ENCODE measurements at regions not wholly inside any gene's neighbourhood (a gene's known extent, or its start where the extent isn't known, plus 50 kb on each side); places are given as distances from the start of the nearest gene placed in this dataset.

DNA sequence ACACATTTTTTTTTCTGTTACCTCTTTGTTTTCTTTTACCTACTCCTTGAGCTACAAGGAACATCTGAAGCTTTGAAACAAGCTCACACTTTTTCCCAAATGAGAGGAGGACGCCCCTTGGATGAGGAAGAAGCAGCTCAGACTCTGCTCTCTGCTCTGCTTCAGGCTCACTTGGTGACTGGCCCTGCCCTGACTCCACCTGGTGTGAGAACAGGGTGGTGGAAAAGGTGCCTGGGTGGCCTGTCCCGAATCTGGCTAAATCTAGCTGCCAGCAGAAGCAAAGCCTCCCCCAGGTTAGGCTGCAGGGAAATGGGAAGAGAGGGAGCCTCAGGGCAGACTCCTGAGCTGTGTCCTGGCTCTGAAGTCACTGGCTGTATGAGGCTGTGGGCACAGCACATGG, 68.0 kb upstream of the CEACAM8 start:
- H3K4me3 ChIP-seq (ENCODE audit: low read depth, low read length), result no peak overlapping the region
- no peak overlapping the region for H3K4me3 Mint-ChIP-seq
- peaks cover 22% of the 10 kb centered on the region for H3K27me3 Mint-ChIP-seq
- peaks cover 0 to 23% (median 4%) of the 10 kb centered on the region in 7 donors for H3K9me3 Mint-ChIP-seq
- ATAC-seq (ENCODE audit: low read depth in 2 of 2) (no peak), DNase-seq (no peak)
- no peaks in the 10 kb centered on the region for H3K36me3 Mint-ChIP-seq
- peaks cover 14% of the 10 kb centered on the region for H3K27me3 ChIP-seq (ENCODE audit: control insufficient read depth, insufficient read depth, low read length)
- no peaks in the 10 kb centered on the region for H3K36me3 ChIP-seq (ENCODE audit: control insufficient read depth, insufficient read depth, low read length)
- H3K27ac ChIP-seq (ENCODE audit: insufficient read depth, low read length, poor library complexity, severe bottlenecking), result no peak overlapping the region
- no peaks in the 10 kb centered on the region for H3K4me1 Mint-ChIP-seq
- no peak overlapping the region for H3K27ac Mint-ChIP-seq
- H3K9me3 ChIP-seq (ENCODE audit: control insufficient read depth in 2 of 2, low read length in 2 of 2), result peaks cover 6 to 8% of the 10 kb centered on the region in 2 experiments
- no peaks in the 10 kb centered on the region for H3K4me1 ChIP-seq (ENCODE audit: control insufficient read depth, insufficient read depth, low read length, poor library complexity, severe bottlenecking)

- Histone ChIP-seq H3K4me1 (ENCODE audit: control insufficient read depth, insufficient read depth, low read length, poor library complexity, severe bottlenecking) (no peaks in the 10 kb centered on the region), H3K27me3 (ENCODE audit: control insufficient read depth, insufficient read depth, low read length) (peaks cover 10% of the 10 kb centered on the region), H3K4me3 (ENCODE audit: low read depth, low read length) (no peak overlapping the region), H3K9me3 (ENCODE audit: control insufficient read depth in 2 of 2, low read length in 2 of 2) (peaks cover 6 to 8% of the 10 kb centered on the region in 2 experiments), H3K27ac (ENCODE audit: insufficient read depth, low read length, poor library complexity, severe bottlenecking) (no peak overlapping the region), H3K36me3 (ENCODE audit: control insufficient read depth, insufficient read depth, low read length) (no peaks in the 10 kb centered on the region)
- no peak overlapping the region for H3K27ac Mint-ChIP-seq
- H3K4me1 Mint-ChIP-seq, result no peaks in the 10 kb centered on the region
- H3K9me3 Mint-ChIP-seq, result peaks cover 0 to 23% (median 4%) of the 10 kb centered on the region in 7 donors
- peaks cover 15% of the 10 kb centered on the region for H3K27me3 Mint-ChIP-seq
- H3K4me3 Mint-ChIP-seq, result no peak overlapping the region
- ATAC-seq (ENCODE audit: low read depth in 2 of 2), result no peak
- H3K36me3 Mint-ChIP-seq, result no peaks in the 10 kb centered on the region
- DNase-seq, result no peak
Observed at GRCh38 chr19:42660353-42660752, 65.6 kb upstream of the CEACAM8 start.

DNA sequence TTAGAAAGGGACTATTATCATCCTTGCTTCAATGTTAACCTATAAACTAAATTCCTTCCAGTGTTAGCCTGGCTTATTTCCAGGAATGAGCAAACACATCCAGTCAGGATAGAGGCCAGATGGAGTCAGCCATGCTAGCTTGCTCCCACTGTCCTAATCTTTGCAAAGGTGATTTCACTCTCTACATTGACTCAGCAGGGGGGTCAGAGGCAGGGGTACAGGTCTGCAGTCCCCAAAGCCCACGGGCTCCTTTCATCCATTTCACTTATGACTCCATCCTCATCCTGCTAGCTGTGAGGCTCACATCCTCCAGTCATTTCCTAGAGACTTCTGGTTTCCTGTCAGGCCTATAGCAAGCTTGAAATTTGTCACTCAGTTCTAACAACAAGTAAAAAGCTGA, 63.4 kb upstream of the CEACAM8 start:
- DNase-seq (no peak), ATAC-seq (ENCODE audit: low read depth in 2 of 2) (no peak)
- H3K27ac Mint-ChIP-seq, result no peak overlapping the region
- Histone ChIP-seq H3K9me3 (ENCODE audit: control insufficient read depth in 2 of 2, low read length in 2 of 2) (peaks cover 6 to 8% of the 10 kb centered on the region in 2 experiments), H3K36me3 (ENCODE audit: control insufficient read depth, insufficient read depth, low read length) (no peaks in the 10 kb centered on the region), H3K27me3 (ENCODE audit: control insufficient read depth, insufficient read depth, low read length) (peaks cover 6% of the 10 kb centered on the region), H3K4me1 (ENCODE audit: control insufficient read depth, insufficient read depth, low read length, poor library complexity, severe bottlenecking) (no peaks in the 10 kb centered on the region), H3K27ac (ENCODE audit: insufficient read depth, low read length, poor library complexity, severe bottlenecking) (no peak overlapping the region), H3K4me3 (ENCODE audit: low read depth, low read length) (no peak overlapping the region)
- H3K4me1 Mint-ChIP-seq, result no peaks in the 10 kb centered on the region
- peaks cover 0 to 23% (median 4%) of the 10 kb centered on the region in 7 donors for H3K9me3 Mint-ChIP-seq
- H3K27me3 Mint-ChIP-seq, result peaks cover 15% of the 10 kb centered on the region
- no peaks in the 10 kb centered on the region for H3K36me3 Mint-ChIP-seq
- H3K4me3 Mint-ChIP-seq, result no peak overlapping the region

DNA sequence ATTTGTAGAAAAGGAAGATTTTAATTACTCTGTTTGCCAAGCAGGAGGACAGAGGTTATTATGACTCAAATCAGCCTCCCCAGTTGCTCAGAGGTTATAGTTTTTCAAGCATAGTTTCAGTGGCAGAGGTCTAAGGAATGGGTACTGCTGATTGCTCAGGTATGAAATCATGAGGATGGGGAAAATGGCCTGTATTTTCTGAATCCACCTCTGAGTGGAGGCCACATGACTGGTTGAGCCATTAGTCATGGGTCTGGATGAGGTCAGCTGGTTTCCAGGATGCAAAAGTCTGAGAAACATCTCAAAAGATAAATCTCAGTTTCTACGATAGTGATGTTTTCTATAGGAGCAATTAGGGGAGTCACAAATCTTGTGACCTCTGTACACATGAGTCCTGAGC, 62.8 kb upstream of the CEACAM8 start:
- H3K4me3 ChIP-seq (ENCODE audit: low read depth, low read length), result no peak overlapping the region
- H3K27ac Mint-ChIP-seq, result no peak overlapping the region
- H3K36me3 ChIP-seq (ENCODE audit: control insufficient read depth, insufficient read depth, low read length), result no peaks in the 10 kb centered on the region
- peaks cover 8% of the 10 kb centered on the region for H3K27me3 ChIP-seq (ENCODE audit: control insufficient read depth, insufficient read depth, low read length)
- H3K4me1 ChIP-seq (ENCODE audit: control insufficient read depth, insufficient read depth, low read length, poor library complexity, severe bottlenecking), result no peaks in the 10 kb centered on the region
- H3K9me3 Mint-ChIP-seq, result peaks cover 0 to 23% (median 4%) of the 10 kb centered on the region in 7 donors
- peaks cover 6 to 8% of the 10 kb centered on the region in 2 experiments for H3K9me3 ChIP-seq (ENCODE audit: control insufficient read depth in 2 of 2, low read length in 2 of 2)
- no peak overlapping the region for H3K27ac ChIP-seq (ENCODE audit: insufficient read depth, low read length, poor library complexity, severe bottlenecking)
- H3K4me3 Mint-ChIP-seq, result no peak overlapping the region
- H3K4me1 Mint-ChIP-seq, result no peaks in the 10 kb centered on the region
- ATAC-seq (ENCODE audit: low read depth in 2 of 2), result no peak
- peaks cover 18% of the 10 kb centered on the region for H3K27me3 Mint-ChIP-seq
- no peaks in the 10 kb centered on the region for H3K36me3 Mint-ChIP-seq
- DNase-seq, result no peak

DNA sequence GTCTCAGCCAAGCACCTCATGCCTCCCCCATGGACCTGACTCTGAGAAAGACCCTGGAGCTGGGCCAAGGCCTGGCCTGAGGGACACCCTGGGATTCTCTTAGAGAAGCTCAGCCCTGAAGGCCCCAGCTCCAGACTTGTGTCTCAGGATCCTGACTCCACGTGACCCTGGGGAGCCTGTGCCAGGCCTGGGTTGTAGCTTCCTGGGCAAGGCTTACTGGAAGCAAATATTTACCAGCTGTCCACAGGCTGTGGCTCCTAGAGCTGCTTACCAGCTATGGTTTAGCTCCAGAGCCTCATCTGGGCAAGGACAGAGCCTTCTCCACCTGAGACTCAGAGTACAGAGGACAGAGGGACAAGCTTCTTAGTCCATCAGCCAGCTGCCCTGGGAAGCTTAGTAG, 61.0 kb upstream of the CEACAM8 start:
- Histone ChIP-seq H3K4me3 (ENCODE audit: low read depth, low read length) (no peak overlapping the region), H3K4me1 (ENCODE audit: control insufficient read depth, insufficient read depth, low read length, poor library complexity, severe bottlenecking) (no peaks in the 10 kb centered on the region), H3K9me3 (ENCODE audit: control insufficient read depth in 2 of 2, low read length in 2 of 2) (peaks cover 6 to 8% of the 10 kb centered on the region in 2 experiments), H3K27me3 (ENCODE audit: control insufficient read depth, insufficient read depth, low read length) (peaks cover 8% of the 10 kb centered on the region), H3K27ac (ENCODE audit: insufficient read depth, low read length, poor library complexity, severe bottlenecking) (no peak overlapping the region), H3K36me3 (ENCODE audit: control insufficient read depth, insufficient read depth, low read length) (no peaks in the 10 kb centered on the region)
- peaks cover 0 to 21% (median 4%) of the 10 kb centered on the region in 7 donors for H3K9me3 Mint-ChIP-seq
- H3K36me3 Mint-ChIP-seq, result no peaks in the 10 kb centered on the region
- no peak overlapping the region for H3K27ac Mint-ChIP-seq
- ATAC-seq (ENCODE audit: low read depth in 2 of 2) (no peak), DNase-seq (no peak)
- H3K4me3 Mint-ChIP-seq, result no peak overlapping the region
- H3K27me3 Mint-ChIP-seq, result peaks cover 21% of the 10 kb centered on the region
- no peaks in the 10 kb centered on the region for H3K4me1 Mint-ChIP-seq

- Histone ChIP-seq H3K4me1 (ENCODE audit: control insufficient read depth, insufficient read depth, low read length, poor library complexity, severe bottlenecking) (no peaks in the 10 kb centered on the region), H3K27ac (ENCODE audit: insufficient read depth, low read length, poor library complexity, severe bottlenecking) (no peak overlapping the region), H3K4me3 (ENCODE audit: low read depth, low read length) (no peak overlapping the region), H3K36me3 (ENCODE audit: control insufficient read depth, insufficient read depth, low read length) (no peaks in the 10 kb centered on the region), H3K27me3 (ENCODE audit: control insufficient read depth, insufficient read depth, low read length) (peaks cover 9% of the 10 kb centered on the region), H3K9me3 (ENCODE audit: control insufficient read depth in 2 of 2, low read length in 2 of 2) (peaks cover 0 to 1% of the 10 kb centered on the region in 2 experiments)
- DNase-seq (no peak), ATAC-seq (ENCODE audit: low read depth in 2 of 2) (no peak)
- Mint-ChIP-seq H3K4me3 (no peak overlapping the region), H3K36me3 (no peaks in the 10 kb centered on the region), H3K4me1 (no peaks in the 10 kb centered on the region), H3K27me3 (peaks cover 22% of the 10 kb centered on the region), H3K27ac (peak overlapping the region in 1 of 3 donors; percentile 42), H3K9me3 (peaks cover 0 to 3% (median 0%) of the 10 kb centered on the region in 7 donors)
Observed at GRCh38 chr19:42653841-42654240, 59.1 kb upstream of the CEACAM8 start.

DNA sequence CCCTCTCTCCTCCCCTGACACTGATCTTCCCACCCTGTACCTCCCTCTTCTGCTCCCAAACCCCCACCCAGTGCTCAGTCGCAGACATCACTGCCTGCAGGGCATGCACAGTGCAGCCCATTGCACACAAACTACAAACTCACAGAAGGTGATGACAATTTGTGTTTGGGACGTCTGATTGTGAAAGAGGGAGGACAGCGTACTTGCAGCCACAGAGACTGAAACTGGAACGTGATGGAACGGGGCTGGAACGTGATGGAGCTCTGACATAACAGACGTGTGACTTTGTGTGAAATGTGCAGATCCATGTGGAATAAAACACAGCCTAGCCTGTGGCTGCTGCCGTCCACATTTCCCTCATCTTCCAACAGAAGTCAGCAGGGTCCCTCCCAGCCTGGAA, 57.3 kb upstream of the CEACAM8 start:
- H3K9me3 ChIP-seq (ENCODE audit: control insufficient read depth in 2 of 2, low read length in 2 of 2), result no peaks in the 10 kb centered on the region
- H3K27me3 ChIP-seq (ENCODE audit: control insufficient read depth, insufficient read depth, low read length), result peaks cover 13% of the 10 kb centered on the region
- Mint-ChIP-seq H3K4me1 (no peaks in the 10 kb centered on the region), H3K36me3 (no peaks in the 10 kb centered on the region), H3K27me3 (peaks cover 21% of the 10 kb centered on the region), H3K4me3 (no peak overlapping the region), H3K9me3 (no peaks in the 10 kb centered on the region), H3K27ac (no peak overlapping the region)
- no peak overlapping the region for H3K27ac ChIP-seq (ENCODE audit: insufficient read depth, low read length, poor library complexity, severe bottlenecking)
- H3K4me3 ChIP-seq (ENCODE audit: low read depth, low read length), result no peak overlapping the region
- no peaks in the 10 kb centered on the region for H3K4me1 ChIP-seq (ENCODE audit: control insufficient read depth, insufficient read depth, low read length, poor library complexity, severe bottlenecking)
- ATAC-seq (ENCODE audit: low read depth in 2 of 2) (no peak), DNase-seq (no peak)
- H3K36me3 ChIP-seq (ENCODE audit: control insufficient read depth, insufficient read depth, low read length), result no peaks in the 10 kb centered on the region

All from CD4-positive, CD25-positive, alpha-beta regulatory T cell (primary cell).